ENCODE measurements at regions not wholly inside any gene's neighbourhood (a gene's known extent, or its start where the extent isn't known, plus 50 kb on each side); places are given as distances from the start of the nearest gene placed in this dataset.

- no peak for DNase-seq
- H3K9me3 ChIP-seq (replicated peaks in 1 of 3): no peaks in the 10 kb centered on the region
- no peak overlapping the region for H3K4me3 ChIP-seq
- no peaks in the 10 kb centered on the region for H3K36me3 ChIP-seq (replicated peaks in 1 of 2)
- intact Hi-C loops (cut with DNase I): no loop called here
- no peaks in the 10 kb centered on the region for H3K4me1 ChIP-seq (replicated peaks in 1 of 2)
- no peaks in the 10 kb centered on the region for H3K27me3 ChIP-seq
- TF ChIP-seq CTCF (IDR thresholded peaks at IDR 0.05): no peak
- WGBS, 4 donors: 87 to 97% (median 94%) methylated on average over 1 of the region's 1 CpG
- no peak overlapping the region for H3K27ac ChIP-seq
These were observed 759.2 kb upstream of the SLITRK1 start for GRCh38 chr13:84641491-84641890.

GRCh38 chr13:84640691-84641090 lies 758.4 kb upstream of the SLITRK1 start:
- DNase-seq: no peak

GRCh38 chr13:84630476-84630875 lies 748.2 kb upstream of the SLITRK1 start:
- no peak overlapping the region for H3K27ac ChIP-seq
- no peaks in the 10 kb centered on the region for H3K27me3 ChIP-seq
- no peaks in the 10 kb centered on the region for H3K4me1 ChIP-seq (replicated peaks in 1 of 2)
- no peaks in the 10 kb centered on the region for H3K36me3 ChIP-seq (replicated peaks in 1 of 2)
- WGBS, 4 donors: 85 to 94% (median 92%) methylated on average over 3 of the region's 3 CpGs
- intact Hi-C loops (cut with DNase I): no loop called here
- H3K9me3 ChIP-seq (replicated peaks in 1 of 3): no peaks in the 10 kb centered on the region
- no peak for TF ChIP-seq CTCF (IDR thresholded peaks at IDR 0.05)
- TF ChIP-seq POLR2A (IDR thresholded peaks at IDR 0.05): no peak
- H3K4me3 ChIP-seq: no peak overlapping the region
- no peak for DNase-seq

More at GRCh38 chr13:84640691-84641090, 758.4 kb upstream of the SLITRK1 start:
- no peak overlapping the region for H3K27ac ChIP-seq
- no peak overlapping the region for H3K4me3 ChIP-seq
- intact Hi-C loops (cut with DNase I): no loop called here
- 48 to 96% (median 85%) methylated on average over 1 of the region's 1 CpG for WGBS, 4 donors
- H3K27me3 ChIP-seq: no peaks in the 10 kb centered on the region
- H3K9me3 ChIP-seq (replicated peaks in 1 of 3): no peaks in the 10 kb centered on the region
- H3K4me1 ChIP-seq (replicated peaks in 1 of 2): no peaks in the 10 kb centered on the region
- no peak for TF ChIP-seq POLR2A (IDR thresholded peaks at IDR 0.05)
- TF ChIP-seq CTCF (IDR thresholded peaks at IDR 0.05): no peak
- H3K36me3 ChIP-seq (replicated peaks in 1 of 2): no peaks in the 10 kb centered on the region

GRCh38 chr13:84616864-84617263 lies 734.6 kb upstream of the SLITRK1 start:
- DNase-seq: no peak
- TF ChIP-seq POLR2A (IDR thresholded peaks at IDR 0.05) (no peak), CTCF (IDR thresholded peaks at IDR 0.05) (no peak)
- intact Hi-C loops (cut with DNase I): no loop called here
- H3K27me3 ChIP-seq: no peaks in the 10 kb centered on the region
- H3K4me1 ChIP-seq (replicated peaks in 1 of 2): no peaks in the 10 kb centered on the region
- no peaks in the 10 kb centered on the region for H3K36me3 ChIP-seq (replicated peaks in 1 of 2)
- H3K9me3 ChIP-seq (replicated peaks in 1 of 3): peaks cover 0 to 7% (median 0%) of the 10 kb centered on the region in 3 donors
- H3K27ac ChIP-seq: no peak overlapping the region
- H3K4me3 ChIP-seq: no peak overlapping the region

Data from adrenal gland (tissue), 9 donors.